Esophagus (tissue), 2 donors: ENCODE measurements at regions not wholly inside any gene's neighbourhood (a gene's known extent, or its start where the extent isn't known, plus 50 kb on each side); places are given as distances from the start of the nearest gene placed in this dataset.

ENCODE experiments used
- H3K27ac ChIP-seq, 2 donors: one replicate each; pipeline ENCODE4 v1.5.1; 2013; ENCODE audit warnings: low read depth in 2 of 2, mild to moderate bottlenecking in 2 of 2, inconsistent platforms in 1 of 2, low read length in 1 of 2, moderate library complexity in 1 of 2
- H3K27me3 ChIP-seq, 2 donors: one replicate each; pipeline ENCODE4 v1.6.1; 2013; ENCODE audit warnings: low read length in 2 of 2, control low read depth in 1 of 2, mild to moderate bottlenecking in 1 of 2; ENCODE audit not compliant: insufficient read depth in 2 of 2, control insufficient read depth in 1 of 2
- H3K36me3 ChIP-seq, 2 donors: one replicate each; pipeline ENCODE4 v1.6.1; 2013; ENCODE audit warnings: low read length in 1 of 2; ENCODE audit not compliant: control insufficient read depth in 2 of 2, insufficient read depth in 2 of 2
- H3K4me1 ChIP-seq, 2 donors: one replicate each; pipeline ENCODE4 v1.6.1; 2013; ENCODE audit warnings: low read length in 1 of 2; ENCODE audit not compliant: control insufficient read depth in 2 of 2, insufficient read depth in 2 of 2
- H3K4me3 ChIP-seq, 2 donors: one replicate each; pipeline ENCODE4 v1.5.1; 2013; ENCODE audit warnings: low read length in 2 of 2, mild to moderate bottlenecking in 2 of 2, low read depth in 1 of 2, moderate library complexity in 1 of 2
- H3K9me3 ChIP-seq, 2 donors: one replicate each; pipeline ENCODE4 v1.6.1; 2013; ENCODE audit warnings: mild to moderate bottlenecking in 2 of 2, low read depth in 1 of 2, low read length in 1 of 2, moderate library complexity in 1 of 2; ENCODE audit not compliant: control insufficient read depth in 2 of 2, insufficient read depth in 1 of 2
- WGBS, 2 donors: extraction: QIAGEN DNeasy Blood & Tissue Kit; methylation state at CpG; one replicate each; pipeline ENCODE4 v1.1.7; 2013; 5-methylcytosine and 5-hydroxymethylcytosine counted together
- donor health status: healthy with polysubstance abuse.
- donor health status: Bipolar disorder and iron deficiency.

GRCh38 chr7:83861-84632 is 108.3 kb upstream of the FAM20C start:
- Histone ChIP-seq H3K4me3 (no peak overlapping the region), H3K36me3 (no peaks in the 10 kb centered on the region), H3K9me3 (no peaks in the 10 kb centered on the region), H3K27me3 (no peaks in the 10 kb centered on the region), H3K4me1 (peaks cover 10 to 38% of the 10 kb centered on the region in 2 donors), H3K27ac (no peak overlapping the region)
- 89 to 91% methylated on average over 25 of the region's 25 CpGs for WGBS, 2 donors

- no peak overlapping the region for H3K27ac ChIP-seq
- peaks cover 14 to 43% of the 10 kb centered on the region in 2 donors for H3K4me1 ChIP-seq
- no peaks in the 10 kb centered on the region for H3K36me3 ChIP-seq
- no peak overlapping the region for H3K4me3 ChIP-seq
- 93 to 96% methylated on average over 11 of the region's 11 CpGs for WGBS, 2 donors
- H3K9me3 ChIP-seq, result no peaks in the 10 kb centered on the region
- no peaks in the 10 kb centered on the region for H3K27me3 ChIP-seq
Observed at GRCh38 chr7:84633-85020, 107.7 kb upstream of the FAM20C start.

- Histone ChIP-seq H3K27ac (no peak overlapping the region), H3K4me1 (peaks cover 14 to 44% of the 10 kb centered on the region in 2 donors), H3K4me3 (no peak overlapping the region), H3K36me3 (no peaks in the 10 kb centered on the region), H3K27me3 (no peaks in the 10 kb centered on the region), H3K9me3 (no peaks in the 10 kb centered on the region)
- WGBS, 2 donors, result 76 to 78% methylated on average over 19 of the region's 19 CpGs
Observed at GRCh38 chr7:85074-85882, 107.1 kb upstream of the FAM20C start.

DNA sequence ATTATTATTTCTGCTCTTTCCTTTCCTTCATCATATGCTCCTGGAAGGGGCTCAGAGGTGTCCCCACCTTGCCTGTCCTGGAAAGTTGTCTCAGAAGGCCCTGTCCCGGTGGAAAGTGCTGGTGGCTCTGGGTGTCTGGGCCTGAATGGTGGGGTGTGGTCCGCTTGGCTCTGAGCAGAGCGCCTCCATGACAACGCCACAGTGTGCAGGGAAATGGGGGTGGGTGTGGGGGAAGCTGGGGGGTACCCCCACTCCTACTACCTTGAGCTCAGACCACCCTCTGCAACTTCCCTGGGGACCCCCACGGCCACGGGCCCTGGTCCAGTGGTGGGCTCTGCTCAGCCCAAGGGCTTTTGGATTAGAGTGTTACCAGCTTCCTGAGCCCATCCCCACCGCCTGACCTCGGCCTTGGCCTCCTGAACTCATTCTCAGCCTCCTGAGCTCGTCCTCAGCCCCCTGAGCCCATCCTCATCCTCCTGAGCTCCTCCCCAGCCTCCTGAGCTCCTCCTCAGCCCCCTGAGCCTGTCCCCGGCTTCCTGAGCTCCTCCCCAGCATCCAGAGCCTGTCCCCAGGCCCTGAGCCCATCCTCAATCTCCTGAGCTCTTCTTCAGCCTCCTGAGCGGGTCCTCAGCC is 106.4 kb upstream of the FAM20C start:
- H3K9me3 ChIP-seq, result no peaks in the 10 kb centered on the region
- H3K27me3 ChIP-seq, result no peaks in the 10 kb centered on the region
- no peaks in the 10 kb centered on the region for H3K36me3 ChIP-seq
- no peak overlapping the region for H3K27ac ChIP-seq
- WGBS, 2 donors, result 86 to 89% methylated on average over 11 of the region's 11 CpGs
- no peak overlapping the region for H3K4me3 ChIP-seq
- peaks cover 12 to 50% of the 10 kb centered on the region in 2 donors for H3K4me1 ChIP-seq

- H3K4me1 ChIP-seq, result peaks cover 12 to 55% of the 10 kb centered on the region in 2 donors
- no peak overlapping the region for H3K4me3 ChIP-seq
- no peaks in the 10 kb centered on the region for H3K36me3 ChIP-seq
- no peaks in the 10 kb centered on the region for H3K27me3 ChIP-seq
- H3K27ac ChIP-seq, result no peak overlapping the region
- no peaks in the 10 kb centered on the region for H3K9me3 ChIP-seq
- 86 to 87% methylated on average over 7 of the region's 7 CpGs for WGBS, 2 donors
Observed at GRCh38 chr7:86629-87028, 105.7 kb upstream of the FAM20C start.

DNA sequence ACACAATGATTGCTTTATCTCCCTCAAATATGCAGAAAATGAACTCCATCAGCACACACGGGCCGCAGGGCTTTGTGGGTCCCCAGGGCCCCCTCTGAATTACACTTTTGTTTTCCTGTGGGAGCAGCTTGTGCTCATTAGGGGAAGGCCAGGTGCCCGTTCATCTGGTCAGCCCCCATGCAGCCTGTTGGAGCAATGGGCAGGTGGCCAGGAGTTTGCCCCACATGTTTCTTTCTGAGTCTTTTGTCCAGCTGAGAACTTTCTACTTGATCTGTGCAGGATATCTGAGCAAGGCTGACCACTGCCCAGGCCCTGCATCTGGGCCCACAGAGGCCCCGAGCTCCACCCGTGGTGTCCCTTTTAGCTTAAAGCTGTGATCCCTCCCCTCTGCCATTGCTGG is 105.3 kb upstream of the FAM20C start:
- no peaks in the 10 kb centered on the region for H3K27me3 ChIP-seq
- peaks cover 12 to 53% of the 10 kb centered on the region in 2 donors for H3K4me1 ChIP-seq
- no peak overlapping the region for H3K4me3 ChIP-seq
- no peaks in the 10 kb centered on the region for H3K9me3 ChIP-seq
- no peaks in the 10 kb centered on the region for H3K36me3 ChIP-seq
- 81 to 86% methylated on average over 5 of the region's 5 CpGs for WGBS, 2 donors
- H3K27ac ChIP-seq, result no peak overlapping the region

- WGBS, 2 donors, result 89 to 91% methylated on average over 8 of the region's 8 CpGs
- no peak overlapping the region for H3K27ac ChIP-seq
- no peak overlapping the region for H3K4me3 ChIP-seq
- no peaks in the 10 kb centered on the region for H3K27me3 ChIP-seq
- peaks cover 6 to 49% of the 10 kb centered on the region in 2 donors for H3K4me1 ChIP-seq
- H3K9me3 ChIP-seq, result no peaks in the 10 kb centered on the region
- H3K36me3 ChIP-seq, result no peaks in the 10 kb centered on the region
Observed at GRCh38 chr7:87671-88070, 104.7 kb upstream of the FAM20C start.

DNA sequence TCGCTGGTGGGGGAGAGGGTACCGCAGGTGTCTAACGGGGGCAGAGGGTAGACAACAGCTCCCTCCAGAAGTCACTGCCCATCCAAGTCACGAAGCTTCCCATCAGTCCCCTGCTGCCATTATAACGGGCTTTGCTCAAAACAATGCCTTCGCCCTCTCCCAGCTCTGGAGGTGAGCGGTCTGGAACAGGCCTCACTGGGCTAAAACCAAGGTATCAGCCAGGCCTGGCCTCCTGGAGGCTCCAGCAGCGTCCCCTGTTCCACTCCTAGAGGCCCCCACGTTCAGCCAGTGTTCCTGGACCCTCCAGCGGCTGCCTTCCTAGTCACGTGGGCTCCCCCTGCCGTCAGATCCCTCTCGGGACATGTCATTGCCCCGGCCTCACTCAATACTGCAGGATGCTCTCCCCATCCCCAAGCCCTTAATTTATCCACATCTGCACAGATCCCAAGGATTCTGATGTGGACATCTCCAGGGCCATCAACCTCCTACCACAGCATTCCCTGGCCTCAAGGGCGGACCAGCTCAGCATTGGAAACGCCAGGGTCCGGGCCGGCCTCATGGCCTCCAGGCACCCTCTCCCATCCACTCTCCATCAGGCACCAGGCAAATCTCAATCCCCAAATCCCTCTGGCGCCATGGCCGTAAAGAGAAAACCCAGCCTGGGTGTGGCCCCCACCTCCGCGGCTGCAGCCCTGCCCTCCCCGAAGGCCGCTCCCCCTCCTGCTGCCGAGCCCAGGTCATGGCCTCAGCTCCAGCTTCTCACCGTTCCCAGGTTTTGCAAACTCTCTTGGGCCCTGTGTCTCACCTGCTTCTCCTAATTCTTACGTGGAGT is 104.1 kb upstream of the FAM20C start:
- Histone ChIP-seq H3K27ac (peak overlapping the region; percentile 5 to 65), H3K36me3 (no peaks in the 10 kb centered on the region), H3K27me3 (no peaks in the 10 kb centered on the region), H3K4me3 (no peak overlapping the region), H3K4me1 (peaks cover 6 to 50% of the 10 kb centered on the region in 2 donors), H3K9me3 (no peaks in the 10 kb centered on the region)
- 72 to 76% methylated on average over 27 of the region's 27 CpGs for WGBS, 2 donors

- Histone ChIP-seq H3K4me1 (peaks cover 6 to 48% of the 10 kb centered on the region in 2 donors), H3K27ac (peak overlapping the region; percentile 5 to 65)
- 75 to 79% methylated on average over 6 of the region's 6 CpGs for WGBS, 2 donors
Observed at GRCh38 chr7:88927-89231, 103.5 kb upstream of the FAM20C start.

More at GRCh38 chr7:88927-89231, 103.5 kb upstream of the FAM20C start:
- Histone ChIP-seq H3K27me3 (no peaks in the 10 kb centered on the region), H3K9me3 (no peaks in the 10 kb centered on the region), H3K36me3 (no peaks in the 10 kb centered on the region), H3K4me3 (no peak overlapping the region)
